ENCODE measurements at regions not wholly inside any gene's neighbourhood (a gene's known extent, or its start where the extent isn't known, plus 50 kb on each side); places are given as distances from the start of the nearest gene placed in this dataset.

DNA sequence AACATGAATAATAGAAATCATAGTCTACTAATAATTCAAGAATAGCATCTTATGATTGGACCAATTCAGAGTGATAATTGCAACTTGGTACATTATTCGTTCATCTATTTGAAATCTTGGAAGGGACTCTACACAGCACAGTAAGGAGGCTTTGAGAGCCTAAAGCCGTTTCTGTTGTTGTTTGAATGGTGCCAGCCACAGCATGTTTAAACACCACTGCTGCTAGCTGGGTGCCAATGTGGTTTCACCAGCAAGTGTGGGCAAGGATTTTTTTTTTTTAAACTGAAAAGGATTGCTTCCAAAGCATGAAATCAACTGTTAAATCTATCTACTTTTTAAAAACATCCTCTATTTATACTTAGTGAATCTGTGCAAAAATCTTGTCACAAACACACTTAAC is 253.9 kb upstream of the MAP3K1 start:
- ATAC-seq (ENCODE audit: insufficient number of reproducible peaks, low FRiP score, low read depth) (no peak), DNase-seq (ENCODE audit: low spot score) (no peak)
- Histone ChIP-seq H3K27me3 (replicated peaks; ENCODE audit: insufficient read depth) (no peaks in the 10 kb centered on the region), H3K36me3 (no peaks in the 10 kb centered on the region), H3K4me1 (ENCODE audit: control insufficient read depth in 1 of 2, low read depth in 2 of 2) (peaks cover 0 to 21% of the 10 kb centered on the region in 2 donors), H3K27ac (no peak overlapping the region), H3K4me3 (no peak overlapping the region), H3K9me3 (no peaks in the 10 kb centered on the region)
- TF ChIP-seq, protein P1, sequence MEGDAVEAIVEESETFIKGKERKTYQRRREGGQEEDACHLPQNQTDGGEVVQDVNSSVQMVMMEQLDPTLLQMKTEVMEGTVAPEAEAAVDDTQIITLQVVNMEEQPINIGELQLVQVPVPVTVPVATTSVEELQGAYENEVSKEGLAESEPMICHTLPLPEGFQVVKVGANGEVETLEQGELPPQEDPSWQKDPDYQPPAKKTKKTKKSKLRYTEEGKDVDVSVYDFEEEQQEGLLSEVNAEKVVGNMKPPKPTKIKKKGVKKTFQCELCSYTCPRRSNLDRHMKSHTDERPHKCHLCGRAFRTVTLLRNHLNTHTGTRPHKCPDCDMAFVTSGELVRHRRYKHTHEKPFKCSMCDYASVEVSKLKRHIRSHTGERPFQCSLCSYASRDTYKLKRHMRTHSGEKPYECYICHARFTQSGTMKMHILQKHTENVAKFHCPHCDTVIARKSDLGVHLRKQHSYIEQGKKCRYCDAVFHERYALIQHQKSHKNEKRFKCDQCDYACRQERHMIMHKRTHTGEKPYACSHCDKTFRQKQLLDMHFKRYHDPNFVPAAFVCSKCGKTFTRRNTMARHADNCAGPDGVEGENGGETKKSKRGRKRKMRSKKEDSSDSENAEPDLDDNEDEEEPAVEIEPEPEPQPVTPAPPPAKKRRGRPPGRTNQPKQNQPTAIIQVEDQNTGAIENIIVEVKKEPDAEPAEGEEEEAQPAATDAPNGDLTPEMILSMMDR (IDR thresholded peaks at IDR 0.05): no peak

DNA sequence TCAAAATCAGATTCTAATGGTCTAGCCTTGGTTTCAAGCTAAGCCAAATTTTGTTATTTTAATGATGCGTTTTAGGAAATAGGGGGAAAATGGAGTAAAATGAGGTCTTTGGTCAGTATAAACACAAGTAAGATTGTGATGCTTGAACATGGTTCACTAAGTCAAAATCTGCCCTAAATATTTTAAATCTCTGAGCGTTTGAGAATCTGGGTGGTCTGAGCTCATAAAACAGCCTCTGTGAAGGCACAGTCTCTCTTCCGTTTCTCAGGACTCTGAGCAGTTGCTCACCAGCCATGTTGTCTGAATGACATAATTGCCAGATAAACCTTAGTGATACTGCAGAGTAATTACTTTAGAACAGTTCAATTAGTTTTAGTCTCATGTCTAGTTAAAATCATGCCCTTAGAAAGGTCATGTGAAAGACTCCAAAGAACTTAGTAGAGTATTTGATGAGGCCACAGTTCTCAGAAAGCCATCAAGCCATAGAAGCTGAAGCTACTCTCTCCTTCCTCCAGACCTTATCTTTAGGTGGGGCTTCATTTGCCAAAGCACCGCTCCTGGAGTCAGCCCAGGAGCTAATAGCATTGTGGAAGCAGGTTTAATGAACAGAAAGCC is 257.1 kb upstream of the MAP3K1 start:
- Histone ChIP-seq H3K9me3 (no peaks in the 10 kb centered on the region), H3K27ac (no peak overlapping the region), H3K4me1 (ENCODE audit: control insufficient read depth in 1 of 2, low read depth in 2 of 2) (peaks cover under 1 to 13% of the 10 kb centered on the region in 2 donors), H3K4me3 (no peak overlapping the region), H3K27me3 (replicated peaks; ENCODE audit: insufficient read depth) (no peaks in the 10 kb centered on the region), H3K36me3 (no peaks in the 10 kb centered on the region)
- TF ChIP-seq, protein P1 (IDR thresholded peaks at IDR 0.05): no peak
- DNase-seq (ENCODE audit: low spot score): no peak
- no peak for ATAC-seq (ENCODE audit: insufficient number of reproducible peaks, low FRiP score, low read depth)

DNA sequence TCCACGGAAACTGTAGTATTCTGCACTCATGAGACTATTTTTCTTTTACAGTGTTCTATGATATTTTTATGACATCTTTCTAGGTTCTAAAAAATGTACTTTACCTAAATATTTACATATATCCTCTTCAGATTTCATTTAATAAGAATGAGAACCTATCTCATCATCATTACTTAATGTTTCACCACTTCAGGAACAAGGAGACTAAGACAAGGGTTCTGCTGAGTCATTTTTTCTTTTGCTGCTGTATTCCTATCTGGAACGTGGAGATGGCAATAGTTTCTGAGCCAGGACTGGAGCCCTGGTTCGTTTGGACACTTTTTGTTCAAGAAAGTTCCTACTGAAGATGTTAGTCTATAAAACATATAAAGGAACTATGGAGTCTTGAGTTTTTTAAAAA is 258.2 kb upstream of the MAP3K1 start:
- Histone ChIP-seq H3K9me3 (no peaks in the 10 kb centered on the region), H3K4me3 (no peak overlapping the region), H3K4me1 (ENCODE audit: control insufficient read depth in 1 of 2, low read depth in 2 of 2) (peaks cover 8 to 24% of the 10 kb centered on the region in 2 donors), H3K27ac (no peak overlapping the region), H3K27me3 (replicated peaks; ENCODE audit: insufficient read depth) (no peaks in the 10 kb centered on the region), H3K36me3 (no peaks in the 10 kb centered on the region)
- DNase-seq (ENCODE audit: low spot score) (no peak), ATAC-seq (ENCODE audit: insufficient number of reproducible peaks, low FRiP score, low read depth) (no peak)
- TF ChIP-seq, protein P1 (IDR thresholded peaks at IDR 0.05): no peak

DNA sequence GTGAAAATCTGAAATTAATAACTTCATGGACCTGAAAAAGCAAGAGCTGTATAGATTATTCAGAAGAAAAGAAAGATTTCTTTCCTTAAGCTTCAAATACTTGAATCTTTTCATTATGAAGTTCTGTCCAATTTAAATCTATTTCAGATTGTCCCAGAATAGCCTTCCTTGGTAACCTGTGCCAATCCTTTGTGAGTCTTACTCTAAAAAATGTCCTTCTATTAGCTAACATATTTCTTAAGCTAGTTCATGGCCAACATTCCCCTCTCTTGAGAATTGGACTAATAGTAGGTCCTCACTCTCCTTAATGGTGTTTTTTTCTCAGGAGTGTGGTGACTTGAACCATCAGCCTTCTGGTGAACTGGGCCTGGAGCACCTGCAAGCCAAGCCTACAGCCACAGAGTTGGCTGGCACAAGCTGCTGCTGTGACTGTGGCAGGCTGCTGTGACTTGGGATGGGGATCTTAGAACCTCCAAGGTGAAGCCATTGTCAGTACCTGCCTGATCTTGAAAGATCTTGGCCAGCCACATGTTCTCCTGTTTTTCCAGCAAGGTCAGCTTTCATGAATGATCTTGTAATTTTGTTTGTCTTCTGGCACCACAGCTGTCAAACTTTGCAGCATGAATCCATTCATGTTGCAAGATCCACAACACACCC is 262.6 kb upstream of the MAP3K1 start:
- TF ChIP-seq, protein P1 (IDR thresholded peaks at IDR 0.05): no peak
- Histone ChIP-seq H3K4me3 (no peak overlapping the region), H3K36me3 (no peaks in the 10 kb centered on the region), H3K27me3 (replicated peaks; ENCODE audit: insufficient read depth) (no peaks in the 10 kb centered on the region), H3K9me3 (no peaks in the 10 kb centered on the region), H3K4me1 (ENCODE audit: control insufficient read depth in 1 of 2, low read depth in 2 of 2) (peaks cover 13 to 33% of the 10 kb centered on the region in 2 donors), H3K27ac (peak overlapping the region; percentile 55 to 63)
- peak; percentile 62 for ATAC-seq (ENCODE audit: insufficient number of reproducible peaks, low FRiP score, low read depth)
- no peak for DNase-seq (ENCODE audit: low spot score)

DNA sequence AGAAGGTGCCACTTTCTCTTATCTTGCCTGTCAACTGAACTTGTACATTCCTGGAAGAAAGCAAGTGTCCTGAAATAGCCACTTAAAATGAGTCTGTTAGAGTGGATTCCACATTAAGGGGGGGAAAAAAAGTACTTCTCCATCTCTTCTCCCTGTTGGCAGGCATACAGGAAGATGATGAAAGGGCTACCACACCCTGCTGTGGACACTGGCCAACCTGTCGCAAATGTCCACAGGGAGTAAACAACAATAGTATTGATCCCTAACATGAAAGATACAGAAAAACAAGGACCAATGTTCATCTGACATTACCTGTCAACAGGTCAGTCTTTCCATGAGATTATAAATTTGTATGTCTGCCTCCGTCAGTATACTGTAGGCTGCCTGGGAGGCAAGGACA is 265.1 kb upstream of the MAP3K1 start:
- ATAC-seq (ENCODE audit: insufficient number of reproducible peaks, low FRiP score, low read depth) (no peak), DNase-seq (ENCODE audit: low spot score) (no peak)
- Histone ChIP-seq H3K36me3 (no peaks in the 10 kb centered on the region), H3K27ac (no peak overlapping the region), H3K27me3 (replicated peaks; ENCODE audit: insufficient read depth) (no peaks in the 10 kb centered on the region), H3K4me3 (no peak overlapping the region), H3K4me1 (ENCODE audit: control insufficient read depth in 1 of 2, low read depth in 2 of 2) (peaks cover 13 to 24% of the 10 kb centered on the region in 2 donors), H3K9me3 (no peaks in the 10 kb centered on the region)
- TF ChIP-seq, protein P1 (IDR thresholded peaks at IDR 0.05): no peak

Measured in thoracic aorta (tissue), 2 donors.